ENCODE measurements at regions not wholly inside any gene's neighbourhood (a gene's known extent, or its start where the extent isn't known, plus 50 kb on each side); places are given as distances from the start of the nearest gene placed in this dataset.

GRCh38 chr3:110390372-110390771, 681.2 kb upstream of the NECTIN3 start:
- Histone ChIP-seq H3K36me3 (no peaks in the 10 kb centered on the region), H3K4me1 (no peaks in the 10 kb centered on the region), H3K27me3 (no peaks in the 10 kb centered on the region), H3K9me3 (no peaks in the 10 kb centered on the region), H3K27ac (no peak overlapping the region), H3K4me3 (no peak overlapping the region)
- no peak for TF ChIP-seq CTCF (IDR thresholded peaks at IDR 0.05)
- intact Hi-C loops (cut with DNase I), result no loop called here
- no peak for DNase-seq (ENCODE audit: low spot score in 2 of 2)

GRCh38 chr3:110391042-110391441, 680.6 kb upstream of the NECTIN3 start:
- Histone ChIP-seq H3K4me3 (no peak overlapping the region), H3K27me3 (no peaks in the 10 kb centered on the region), H3K4me1 (no peaks in the 10 kb centered on the region), H3K27ac (no peak overlapping the region), H3K36me3 (no peaks in the 10 kb centered on the region), H3K9me3 (no peaks in the 10 kb centered on the region)
- no peak for DNase-seq (ENCODE audit: low spot score in 2 of 2)
- intact Hi-C loops (cut with DNase I), result no loop called here
- TF ChIP-seq CTCF (IDR thresholded peaks at IDR 0.05), result no peak

GRCh38 chr3:110391640-110392395, 679.8 kb upstream of the NECTIN3 start:
- Histone ChIP-seq H3K9me3 (no peaks in the 10 kb centered on the region), H3K4me3 (no peak overlapping the region), H3K27ac (no peak overlapping the region), H3K27me3 (no peaks in the 10 kb centered on the region), H3K36me3 (no peaks in the 10 kb centered on the region), H3K4me1 (no peaks in the 10 kb centered on the region)
- intact Hi-C loops (cut with DNase I), result no loop called here
- DNase-seq (ENCODE audit: low spot score in 2 of 2), result no peak
- no peak for TF ChIP-seq CTCF (IDR thresholded peaks at IDR 0.05)

- intact Hi-C loops (cut with DNase I), result no loop called here
These were observed 677.7 kb upstream of the NECTIN3 start for GRCh38 chr3:110393941-110394340.

GRCh38 chr3:110397115-110397514, 674.5 kb upstream of the NECTIN3 start:
- H3K27me3 ChIP-seq, result no peaks in the 10 kb centered on the region
- no peak for DNase-seq (ENCODE audit: low spot score in 2 of 2)
- H3K4me1 ChIP-seq, result peaks cover 0 to 3% of the 10 kb centered on the region in 2 donors
- no peak overlapping the region for H3K27ac ChIP-seq
- intact Hi-C loops (cut with DNase I), result no loop called here
- H3K36me3 ChIP-seq, result no peaks in the 10 kb centered on the region
- no peak overlapping the region for H3K4me3 ChIP-seq
- no peak for TF ChIP-seq CTCF (IDR thresholded peaks at IDR 0.05)
- peaks cover 0 to 14% of the 10 kb centered on the region in 2 donors for H3K9me3 ChIP-seq

More at GRCh38 chr3:110393941-110394340, 677.7 kb upstream of the NECTIN3 start:
- Histone ChIP-seq H3K4me1 (peaks cover 0 to 3% of the 10 kb centered on the region in 2 donors), H3K36me3 (no peaks in the 10 kb centered on the region), H3K27me3 (no peaks in the 10 kb centered on the region), H3K4me3 (no peak overlapping the region), H3K27ac (no peak overlapping the region), H3K9me3 (no peaks in the 10 kb centered on the region)
- no peak for TF ChIP-seq CTCF (IDR thresholded peaks at IDR 0.05)
- no peak for DNase-seq (ENCODE audit: low spot score in 2 of 2)
